Activated CD4-positive, CD25-positive, alpha-beta regulatory T cell treated with anti-CD3 and anti-CD28 coated beads, Interleukin-2, amount 50 U/mL, for 24 hours (primary cell): ENCODE measurements at regions not wholly inside any gene's neighbourhood (a gene's known extent, or its start where the extent isn't known, plus 50 kb on each side); places are given as distances from the start of the nearest gene placed in this dataset.

Experiments
- ATAC-seq, 2 donors: fragments of 150-1000 bp; cut with Tn5 transposase; one replicate each; pipeline ENCODE4 v1.10.0; 2021; ENCODE audit warnings: mild to moderate bottlenecking in 1 of 2, moderate library complexity in 1 of 2

DNA sequence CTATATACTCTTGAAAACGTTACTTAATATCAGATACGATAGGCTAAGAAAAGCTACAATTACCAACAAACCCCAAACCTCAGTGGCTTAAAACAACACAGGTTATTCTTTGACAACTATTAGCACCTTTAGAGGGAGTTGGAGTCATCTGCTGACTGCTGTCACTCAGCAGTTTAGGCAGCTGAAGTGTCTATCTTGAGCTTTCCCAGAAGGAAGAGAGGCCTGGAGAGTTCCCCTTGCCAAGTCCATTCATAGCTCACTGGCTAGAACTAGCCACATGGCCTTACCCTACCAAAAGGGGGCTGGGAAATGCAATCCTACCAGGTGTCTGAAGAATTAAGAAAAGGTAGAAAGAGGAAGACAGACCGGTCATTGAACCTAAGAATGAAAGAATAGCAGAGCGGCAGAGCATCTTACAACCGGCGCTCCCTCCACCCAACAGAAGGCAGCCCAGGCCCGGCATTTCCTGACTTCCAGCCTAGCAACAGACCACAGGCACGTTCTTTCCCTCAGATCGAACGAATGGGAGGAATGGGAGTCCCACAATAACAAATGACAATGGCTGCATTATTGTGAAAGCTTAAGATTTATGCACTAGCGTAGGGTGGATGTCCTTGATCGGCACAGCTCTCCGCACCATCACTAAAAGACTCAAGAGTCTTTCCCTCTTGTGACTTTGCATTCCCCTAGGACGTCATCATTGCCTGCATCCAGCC is 211.2 kb upstream of the CTAGE1 start:
- no peak for ATAC-seq

DNA sequence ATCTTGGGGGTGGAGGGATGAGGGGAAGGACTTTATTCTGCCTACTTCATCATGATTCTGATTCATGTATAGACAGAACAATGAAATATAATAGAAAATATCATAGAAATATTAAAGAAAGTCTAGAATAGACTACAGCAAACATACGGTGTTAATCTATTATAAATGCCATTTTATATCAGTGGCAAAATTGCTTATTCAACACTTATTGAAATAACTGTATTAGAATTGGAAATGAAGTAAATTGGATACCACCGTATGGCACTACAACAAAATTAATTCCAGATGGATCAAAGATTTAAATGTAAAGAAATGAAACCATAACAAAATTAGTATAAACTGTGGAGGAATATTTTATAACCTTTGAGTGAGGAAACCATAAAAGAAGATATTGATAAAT is 213.3 kb upstream of the CTAGE1 start:
- no peak for ATAC-seq

DNA sequence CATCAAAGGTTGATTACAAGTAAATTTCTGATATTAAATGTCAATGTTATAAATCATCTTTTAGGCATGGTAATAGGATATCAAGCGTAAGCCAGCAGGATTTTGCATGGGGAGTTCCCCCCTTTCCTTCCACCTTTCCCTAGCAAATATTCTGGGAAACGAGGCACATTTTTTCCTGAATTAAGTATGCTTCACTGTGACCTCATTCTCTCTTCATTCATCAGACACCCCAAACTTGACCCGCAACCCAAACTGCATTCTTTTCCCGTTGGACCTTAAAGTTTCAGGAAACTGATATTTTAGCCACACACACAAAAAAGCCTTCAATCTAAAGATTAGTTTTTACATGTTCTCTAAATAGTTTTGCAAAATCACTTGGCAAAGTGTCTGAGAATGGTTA is 214.5 kb upstream of the CTAGE1 start:
- ATAC-seq = no peak

DNA sequence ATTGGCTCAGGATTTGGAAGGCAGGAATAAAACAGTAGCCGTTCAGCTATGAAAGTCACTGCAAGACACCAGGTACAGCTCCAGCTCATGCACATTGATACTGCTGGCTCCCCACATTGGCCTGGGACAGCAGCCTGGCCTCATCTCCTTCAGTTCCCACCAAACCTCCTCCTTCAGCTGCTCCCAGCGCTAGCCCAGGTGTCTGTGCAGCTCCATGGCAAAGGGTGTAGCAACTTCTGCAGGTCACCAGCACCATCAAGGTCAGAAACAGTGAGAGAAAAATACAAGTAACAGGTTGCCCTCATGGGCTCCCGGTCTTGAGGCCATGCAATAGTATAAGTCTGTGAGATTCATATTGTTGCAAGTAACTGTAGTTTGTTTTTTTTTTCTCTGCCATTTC is 216.7 kb upstream of the CTAGE1 start:
- ATAC-seq = no peak

DNA sequence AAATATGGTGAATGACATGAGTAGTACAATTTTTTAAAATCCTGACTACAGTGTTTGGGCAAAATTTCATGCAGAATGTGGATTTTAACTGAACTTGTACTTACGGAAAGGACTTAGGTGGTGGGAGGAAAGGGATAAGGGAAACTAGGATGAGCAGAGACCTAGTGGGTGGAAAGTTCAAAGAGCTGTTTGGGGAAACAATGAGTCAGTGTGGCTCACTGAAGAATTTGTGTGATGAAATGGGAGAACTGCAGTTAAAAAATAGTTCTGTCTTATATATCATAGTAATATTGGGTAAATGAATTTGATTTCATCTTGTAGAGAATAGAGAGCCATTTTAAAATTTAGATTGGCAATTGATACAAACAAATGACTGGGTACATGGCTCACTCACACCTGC is 220.1 kb upstream of the CTAGE1 start:
- no peak for ATAC-seq

DNA sequence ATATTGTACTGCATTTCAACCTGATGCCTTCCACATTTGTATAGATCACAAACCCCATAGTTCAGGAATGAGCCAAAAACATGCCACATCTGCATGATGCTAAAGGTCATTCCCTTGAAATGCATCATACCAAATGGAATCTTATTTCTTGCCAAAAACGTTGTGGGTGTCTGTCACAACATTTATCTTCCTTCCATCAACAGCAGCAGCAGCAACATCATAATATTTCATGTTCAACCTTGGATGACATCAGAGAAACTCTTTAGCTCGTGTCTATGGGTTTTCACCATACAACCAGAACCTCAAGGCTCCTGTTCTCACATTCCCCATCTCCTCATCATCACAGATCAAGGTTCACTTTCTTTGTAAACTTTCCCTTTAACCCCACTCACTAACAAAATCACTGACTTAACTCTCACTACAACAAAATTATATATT is 221.3 kb upstream of the CTAGE1 start:
- no peak for ATAC-seq

DNA sequence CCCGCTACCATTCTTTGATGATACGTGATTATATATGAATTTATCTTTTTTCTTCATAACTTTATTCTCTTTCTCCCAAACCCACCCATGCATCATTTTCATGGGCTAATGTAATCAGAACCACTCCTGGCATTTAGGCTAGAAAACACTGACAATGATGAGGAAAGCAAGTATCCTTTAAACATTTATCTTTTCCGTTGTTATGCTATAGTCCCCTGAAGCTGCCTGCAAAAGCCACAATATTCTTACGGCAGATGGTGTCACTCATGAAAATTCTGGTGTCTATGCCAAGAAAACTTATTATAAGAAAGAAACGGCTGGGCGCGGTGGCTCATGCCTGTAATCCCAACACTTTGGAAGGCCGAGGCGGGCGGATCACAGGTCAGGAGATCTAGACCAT is 221.8 kb upstream of the CTAGE1 start:
- ATAC-seq = no peak

DNA sequence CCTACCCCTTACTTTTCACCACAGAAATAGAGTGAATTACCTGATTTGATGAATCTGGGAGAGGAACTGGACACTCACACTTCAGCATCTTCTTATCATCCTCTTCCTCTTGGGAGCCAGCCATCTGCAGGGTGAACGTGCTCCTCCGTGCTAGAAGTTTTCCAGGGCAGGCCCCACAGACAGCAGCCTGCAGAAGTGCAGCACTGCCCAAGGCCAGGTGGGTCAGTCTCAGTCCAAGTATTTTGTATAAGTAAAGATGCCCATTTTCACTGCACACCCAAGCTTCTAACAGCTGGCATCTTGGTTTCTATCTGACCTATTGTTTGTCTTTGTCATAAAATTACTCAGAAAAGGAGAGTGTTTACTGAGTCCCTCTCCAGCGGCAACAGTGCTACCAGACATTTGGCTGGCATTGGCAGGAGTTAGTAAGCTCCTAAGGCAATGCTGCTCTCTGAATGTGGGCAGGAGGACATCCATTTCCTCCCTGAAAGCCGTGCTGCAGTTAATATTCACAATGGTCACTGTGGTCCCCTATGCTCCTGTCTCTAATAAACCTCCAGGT is 222.6 kb upstream of the CTAGE1 start:
- no peak for ATAC-seq

DNA sequence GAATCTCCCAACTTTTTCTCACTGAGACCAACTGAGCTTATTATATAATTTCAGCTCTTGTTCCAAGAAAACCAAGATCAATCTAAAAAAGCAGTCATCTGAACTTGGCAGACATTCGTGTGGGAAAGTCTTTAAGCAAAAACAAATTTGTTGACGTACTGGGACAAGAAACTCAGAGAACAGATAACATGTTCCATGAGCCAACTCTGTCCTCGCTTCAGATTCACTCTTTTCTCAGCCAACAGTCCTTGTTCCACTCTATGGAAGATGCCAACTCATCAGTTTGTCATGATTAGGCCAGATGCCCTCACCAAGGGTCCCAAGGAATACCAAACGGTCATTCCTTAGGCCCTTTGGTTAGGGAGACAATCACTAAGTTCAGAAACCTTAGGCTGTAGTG is 224.2 kb upstream of the CTAGE1 start:
- ATAC-seq = no peak

DNA sequence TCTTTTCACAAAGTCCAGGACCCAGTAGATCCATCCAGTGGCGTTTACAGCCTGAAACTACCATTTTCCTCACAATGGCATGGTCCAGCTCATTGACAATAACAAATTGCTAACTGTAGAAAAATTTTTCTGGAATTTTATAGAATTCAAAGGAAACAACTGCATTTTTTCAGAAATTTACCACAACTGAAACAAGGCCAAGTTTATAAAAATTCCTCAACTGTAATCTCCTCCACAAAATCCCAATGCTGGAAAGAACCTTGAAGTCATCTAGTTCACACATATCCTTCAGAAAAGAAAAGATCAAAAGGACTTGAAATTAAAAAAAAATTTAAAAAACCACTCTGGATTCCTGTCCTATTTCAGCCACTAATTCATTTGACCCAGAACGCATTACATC is 226.0 kb upstream of the CTAGE1 start:
- ATAC-seq = no peak

DNA sequence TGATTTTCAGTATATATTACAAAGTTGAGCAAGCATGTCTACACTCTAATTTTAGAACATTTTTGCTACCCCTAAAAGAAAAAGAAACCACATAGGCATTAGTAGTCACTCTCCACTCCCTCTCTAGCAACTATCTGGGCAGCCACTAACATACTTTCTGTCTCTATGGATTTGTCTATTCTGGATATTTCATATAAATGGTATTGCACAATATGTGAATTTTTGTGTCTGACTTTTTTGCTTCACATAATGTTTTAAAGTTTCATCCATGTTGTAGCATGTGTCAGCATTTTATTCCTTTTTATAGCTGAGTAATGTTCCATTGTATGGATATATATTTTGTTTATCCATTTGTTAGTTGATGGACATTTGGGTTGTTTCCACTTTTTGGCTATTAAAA is 232.5 kb upstream of the CTAGE1 start:
- ATAC-seq = no peak

DNA sequence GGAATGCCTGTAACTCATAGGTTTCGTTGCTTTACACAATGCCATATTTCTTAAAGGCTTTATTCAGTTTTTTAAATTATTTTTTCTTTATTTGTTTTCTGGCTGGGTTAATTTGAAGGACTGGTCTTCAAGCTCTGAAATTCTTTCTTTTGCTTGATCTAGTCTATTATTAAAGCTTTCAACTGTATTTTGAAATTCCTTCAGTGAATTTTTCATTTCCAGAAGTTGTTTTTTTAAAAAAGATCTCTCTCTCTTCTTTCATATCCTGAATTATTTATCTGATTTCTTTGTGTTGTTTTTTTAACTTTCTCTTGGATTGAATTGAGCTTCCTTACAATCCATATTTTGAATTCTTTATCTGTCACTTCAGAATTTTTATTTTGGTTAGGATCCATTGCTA is 239.9 kb upstream of the CTAGE1 start:
- ATAC-seq = no peak

DNA sequence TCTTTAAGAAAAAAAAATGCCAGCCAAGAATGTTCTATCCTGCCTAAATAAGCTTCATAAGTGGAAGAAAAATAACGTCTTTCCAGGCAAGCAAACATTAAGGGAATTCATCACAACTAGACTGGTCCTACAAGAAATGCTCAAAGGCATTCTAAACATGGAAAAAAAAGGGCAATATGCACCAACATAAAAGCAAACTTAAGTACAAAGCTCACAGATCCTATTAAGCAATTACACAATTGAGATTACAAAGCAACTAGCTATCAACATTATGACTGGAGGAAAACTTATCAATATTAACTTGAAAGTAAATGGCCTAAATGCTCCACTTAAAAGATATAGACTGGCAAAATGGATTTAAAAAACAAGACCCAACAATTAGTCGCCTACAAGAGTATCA is 240.6 kb upstream of the CTAGE1 start:
- no peak for ATAC-seq

DNA sequence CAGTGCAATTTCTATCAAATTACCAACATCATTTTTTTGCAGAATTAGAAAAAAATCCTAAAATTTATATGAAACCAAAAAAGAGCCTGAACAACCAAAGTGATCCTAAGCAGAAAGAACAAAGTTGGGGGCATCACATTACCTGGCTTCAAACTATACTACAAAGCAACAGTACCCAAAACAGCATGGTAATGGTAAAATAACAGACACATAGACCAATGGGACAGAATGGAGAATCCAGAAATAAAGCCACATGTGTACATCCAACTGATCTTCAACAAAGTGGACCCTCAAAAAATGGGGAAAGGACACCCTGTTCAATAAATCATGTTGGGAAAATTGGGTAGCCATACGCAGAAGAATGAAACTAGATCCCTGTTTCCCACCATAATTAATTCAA is 245.7 kb upstream of the CTAGE1 start:
- no peak for ATAC-seq

DNA sequence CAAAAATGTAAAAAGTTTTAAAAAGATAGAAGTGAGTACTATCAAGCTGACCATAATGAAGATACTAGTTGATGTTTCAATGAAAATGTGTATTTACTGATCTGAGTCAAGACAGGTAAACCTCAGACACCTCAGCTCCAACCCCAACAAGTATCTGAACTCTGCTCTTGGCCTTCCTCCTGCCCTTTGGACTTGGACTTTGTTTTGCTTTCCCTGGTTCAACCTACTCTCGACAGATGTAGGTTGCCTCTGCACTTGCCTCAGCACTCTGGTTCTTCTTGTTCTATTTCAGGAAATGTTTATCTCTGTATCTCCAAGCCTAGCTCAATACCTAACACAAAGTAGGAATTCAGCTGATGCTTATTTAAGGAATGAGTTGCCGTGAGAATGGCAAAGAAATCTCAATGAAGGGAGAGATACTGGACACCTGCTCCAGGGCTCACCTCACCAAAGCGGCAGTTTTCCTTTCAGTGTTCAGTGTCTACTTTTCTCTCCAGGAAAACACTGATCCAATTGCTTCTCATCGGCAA is 248.8 kb upstream of the CTAGE1 start:
- no peak for ATAC-seq

DNA sequence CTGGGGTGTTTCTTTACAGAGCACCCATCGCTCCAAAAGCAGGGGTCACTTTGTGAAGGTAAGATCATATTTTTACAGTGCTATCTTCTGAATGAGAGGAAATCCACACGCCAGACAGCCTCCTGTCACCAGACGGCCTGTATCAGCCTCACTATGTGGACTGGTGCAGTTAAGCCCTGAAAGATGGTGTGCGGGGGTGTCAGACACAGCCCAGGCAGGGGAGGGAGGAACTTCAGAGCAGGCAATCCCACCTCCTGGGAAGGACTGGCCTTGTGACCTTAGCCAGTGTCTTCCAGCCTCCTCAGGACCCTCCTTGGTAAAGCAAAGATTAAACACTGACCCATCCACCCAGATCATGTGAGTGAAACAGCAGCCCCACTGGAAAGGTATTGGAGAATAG is 249.4 kb upstream of the CTAGE1 start:
- ATAC-seq = no peak

DNA sequence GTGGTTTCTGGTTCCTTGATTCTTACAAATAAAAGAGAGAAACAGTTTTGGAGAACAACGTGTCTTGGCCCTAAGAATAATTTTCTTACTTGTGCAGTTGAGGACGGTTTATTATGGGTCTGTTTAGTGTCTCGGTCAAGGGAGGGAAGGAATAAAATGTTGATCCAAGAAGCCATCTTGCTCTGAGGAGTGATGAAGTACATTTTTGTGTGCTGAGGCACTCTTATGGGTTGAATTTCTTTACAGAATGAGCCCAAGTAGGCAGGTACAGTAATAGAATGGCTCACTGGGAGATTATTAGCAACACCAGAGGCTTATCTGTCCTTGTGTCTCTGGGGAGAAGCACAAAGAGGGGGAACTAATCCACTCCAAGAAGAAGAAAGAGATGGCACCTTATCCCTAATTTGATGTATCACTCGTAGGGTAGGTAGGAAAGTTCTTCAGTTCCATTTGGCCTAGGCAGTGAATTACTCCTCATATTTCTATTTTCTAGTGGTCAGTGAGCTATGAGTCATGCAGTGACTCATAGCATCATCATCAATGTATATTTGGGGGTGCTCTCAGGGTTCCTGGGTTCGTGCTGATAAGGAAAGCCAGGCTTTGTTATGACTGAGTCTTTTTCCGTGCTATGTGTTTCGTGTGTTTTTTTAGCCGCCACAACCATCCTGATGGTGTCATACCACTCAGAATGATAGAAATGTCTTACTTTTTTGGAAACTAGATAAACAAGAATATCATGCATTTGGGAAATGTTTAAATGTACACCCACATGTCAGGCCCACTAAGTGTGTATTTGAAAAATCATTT is 250.1 kb upstream of the CTAGE1 start:
- ATAC-seq = no peak

DNA sequence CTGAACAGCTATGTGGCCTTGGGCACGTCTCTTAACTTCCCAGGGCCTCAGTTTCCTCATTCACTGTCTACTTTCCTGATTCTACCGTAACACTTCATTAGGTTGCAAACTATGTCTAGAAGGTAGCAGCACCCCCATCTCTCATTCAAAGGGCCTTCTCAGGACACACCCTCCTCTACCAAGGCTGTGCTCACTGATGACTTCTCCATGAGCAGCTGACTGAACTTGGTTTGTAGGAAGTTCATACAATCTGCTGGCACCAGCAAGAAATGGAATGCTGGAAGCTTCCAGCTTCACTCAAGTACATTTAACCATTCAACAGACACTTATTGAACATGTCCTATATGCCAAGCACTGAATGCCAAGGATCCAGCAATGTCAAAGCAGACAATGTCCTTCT is 250.8 kb upstream of the CTAGE1 start:
- no peak for ATAC-seq

DNA sequence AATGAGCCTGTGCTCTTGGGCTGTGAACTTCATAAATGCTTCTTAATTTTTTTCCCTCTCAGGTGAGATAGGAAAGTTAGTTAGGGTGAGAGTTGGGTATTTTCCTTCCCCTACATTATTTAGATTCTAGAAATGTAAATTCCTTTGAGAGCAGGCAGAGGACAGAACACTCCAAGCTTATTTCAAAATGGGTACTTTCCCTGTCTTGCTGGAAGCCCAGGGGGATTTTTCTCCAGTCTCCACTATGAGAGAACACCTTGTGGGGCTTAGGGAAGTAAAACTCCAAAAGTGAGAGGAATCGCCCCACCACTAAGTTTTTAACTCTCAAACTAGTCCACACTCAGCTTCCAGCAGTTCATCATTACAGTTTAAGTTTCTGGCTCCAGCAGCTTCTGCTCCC is 253.2 kb upstream of the CTAGE1 start:
- no peak for ATAC-seq

DNA sequence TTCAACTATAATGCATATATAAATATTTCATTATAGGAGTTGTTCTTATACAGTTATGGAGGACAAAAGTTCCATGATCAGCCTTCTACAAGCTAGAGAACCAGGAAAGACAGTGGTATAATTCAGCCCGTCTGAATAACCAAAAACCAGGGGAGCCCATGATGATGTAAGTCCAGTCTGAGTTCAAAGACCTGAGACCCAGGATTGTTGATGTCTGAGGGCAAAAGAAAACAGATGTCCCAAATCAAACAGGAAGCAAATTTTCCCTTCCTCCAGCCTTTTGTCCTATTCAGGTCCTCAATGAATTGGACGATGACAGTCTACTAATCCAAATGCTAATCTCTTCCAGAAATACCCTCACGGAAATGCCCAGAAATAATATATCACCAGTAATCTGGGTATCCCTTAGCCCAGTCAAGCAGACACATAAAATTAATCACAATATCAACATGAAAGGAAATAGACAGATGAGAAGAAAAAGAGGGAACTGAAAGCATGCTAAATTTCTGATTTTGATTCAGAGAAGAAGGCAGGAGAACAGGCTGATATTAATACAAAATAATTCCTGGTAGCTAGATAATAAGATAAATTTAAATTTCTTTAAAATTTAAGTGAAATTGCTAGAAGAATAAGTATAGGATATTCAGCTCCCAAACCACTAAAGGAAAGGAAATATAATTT is 255.6 kb upstream of the CTAGE1 start:
- ATAC-seq = no peak

DNA sequence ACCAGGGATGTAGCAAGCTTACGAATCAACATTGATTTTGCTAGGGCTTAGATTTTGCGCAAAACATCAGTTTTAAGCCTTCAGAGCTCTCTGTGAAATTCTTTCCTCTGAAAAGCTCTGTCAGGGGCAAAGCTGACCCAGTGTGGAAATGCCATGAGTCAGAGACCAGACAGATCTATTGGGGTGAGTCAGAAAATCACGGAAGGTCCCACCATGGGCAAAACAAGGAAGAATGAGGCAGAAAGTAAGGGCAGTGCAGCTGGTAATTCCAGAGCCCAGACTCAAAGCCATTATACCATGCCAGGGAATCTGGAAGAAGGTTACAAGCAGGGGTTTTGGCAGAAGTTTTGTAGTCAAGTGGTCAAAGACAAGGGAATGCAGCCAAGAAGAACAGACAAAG is 256.6 kb upstream of the CTAGE1 start:
- ATAC-seq = no peak

DNA sequence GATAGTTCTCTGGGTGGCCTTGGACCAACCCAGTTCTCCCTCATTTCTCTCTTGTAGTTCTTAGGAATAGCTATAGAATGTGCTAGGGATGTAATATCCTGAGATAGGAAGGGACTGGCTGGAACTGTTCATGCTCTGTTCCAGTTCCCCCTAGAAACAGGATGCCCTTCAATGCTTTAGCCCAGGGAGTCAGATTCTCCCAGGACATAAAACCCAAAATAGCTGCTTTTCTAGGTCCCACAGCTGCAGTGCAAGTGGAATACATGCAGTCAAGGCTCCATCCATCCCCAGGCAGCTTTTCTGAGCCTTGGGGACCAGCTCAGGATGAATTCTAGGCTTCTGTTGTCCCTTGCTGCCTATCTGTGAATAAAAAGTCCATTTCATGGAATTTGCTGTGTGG is 257.3 kb upstream of the CTAGE1 start:
- no peak for ATAC-seq

DNA sequence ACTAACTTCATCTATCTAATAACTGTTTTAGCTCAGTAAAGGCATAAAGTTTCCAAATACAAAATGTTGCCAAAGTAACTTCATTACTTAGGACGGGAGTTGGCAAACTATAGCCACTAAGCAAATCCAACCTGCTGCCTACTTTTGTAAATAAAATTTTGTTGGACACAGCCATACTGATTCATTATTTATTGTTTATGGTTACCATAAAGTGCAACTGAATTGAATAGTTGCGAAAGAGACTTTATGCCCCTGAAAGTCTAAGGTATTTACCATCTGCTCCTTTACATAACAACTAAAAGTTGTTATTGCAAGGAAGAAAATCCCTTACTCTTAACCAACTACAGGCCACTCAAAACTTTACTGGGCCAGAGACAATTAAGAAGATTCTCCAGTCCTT is 256.7 kb upstream of the RBBP8 start:
- ATAC-seq = no peak
